ENCODE measurements at regions not wholly inside any gene's neighbourhood (a gene's known extent, or its start where the extent isn't known, plus 50 kb on each side); places are given as distances from the start of the nearest gene placed in this dataset.

DNA sequence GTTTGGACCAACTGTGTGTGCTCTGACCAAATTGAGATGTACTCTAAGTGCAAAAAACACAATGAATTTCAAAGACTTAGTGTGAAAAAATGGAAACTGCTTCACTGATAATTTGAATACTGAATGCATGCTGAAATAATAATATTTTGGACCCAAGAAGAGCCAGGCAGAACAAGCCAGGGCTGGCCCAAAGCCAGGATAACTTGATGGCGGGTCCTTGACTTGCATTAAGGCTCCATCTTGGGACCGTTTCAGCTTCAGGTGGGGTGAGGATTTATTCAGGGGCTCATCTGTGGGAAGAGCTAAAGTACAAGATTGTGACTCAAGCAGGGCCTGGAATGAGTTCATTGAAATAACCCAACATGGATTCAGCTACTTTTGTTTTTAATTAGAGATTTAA lies 921.9 kb downstream of the QKI start (continued):
- TF ChIP-seq, protein P1, sequence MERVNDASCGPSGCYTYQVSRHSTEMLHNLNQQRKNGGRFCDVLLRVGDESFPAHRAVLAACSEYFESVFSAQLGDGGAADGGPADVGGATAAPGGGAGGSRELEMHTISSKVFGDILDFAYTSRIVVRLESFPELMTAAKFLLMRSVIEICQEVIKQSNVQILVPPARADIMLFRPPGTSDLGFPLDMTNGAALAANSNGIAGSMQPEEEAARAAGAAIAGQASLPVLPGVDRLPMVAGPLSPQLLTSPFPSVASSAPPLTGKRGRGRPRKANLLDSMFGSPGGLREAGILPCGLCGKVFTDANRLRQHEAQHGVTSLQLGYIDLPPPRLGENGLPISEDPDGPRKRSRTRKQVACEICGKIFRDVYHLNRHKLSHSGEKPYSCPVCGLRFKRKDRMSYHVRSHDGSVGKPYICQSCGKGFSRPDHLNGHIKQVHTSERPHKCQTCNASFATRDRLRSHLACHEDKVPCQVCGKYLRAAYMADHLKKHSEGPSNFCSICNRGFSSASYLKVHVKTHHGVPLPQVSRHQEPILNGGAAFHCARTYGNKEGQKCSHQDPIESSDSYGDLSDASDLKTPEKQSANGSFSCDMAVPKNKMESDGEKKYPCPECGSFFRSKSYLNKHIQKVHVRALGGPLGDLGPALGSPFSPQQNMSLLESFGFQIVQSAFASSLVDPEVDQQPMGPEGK (CRISPR knock-in tag; IDR thresholded peaks at IDR 0.05; ENCODE audit: borderline replicate concordance), result no peak
- TF ChIP-seq ZC3H10 (CRISPR knock-in tag; IDR thresholded peaks at IDR 0.05), result no peak
- no peak for TF ChIP-seq PPARA (CRISPR knock-in tag; IDR thresholded peaks at IDR 0.05; ENCODE audit: borderline replicate concordance)
- TF ChIP-seq RARB (CRISPR knock-in tag; IDR thresholded peaks at IDR 0.05), result no peak

DNA sequence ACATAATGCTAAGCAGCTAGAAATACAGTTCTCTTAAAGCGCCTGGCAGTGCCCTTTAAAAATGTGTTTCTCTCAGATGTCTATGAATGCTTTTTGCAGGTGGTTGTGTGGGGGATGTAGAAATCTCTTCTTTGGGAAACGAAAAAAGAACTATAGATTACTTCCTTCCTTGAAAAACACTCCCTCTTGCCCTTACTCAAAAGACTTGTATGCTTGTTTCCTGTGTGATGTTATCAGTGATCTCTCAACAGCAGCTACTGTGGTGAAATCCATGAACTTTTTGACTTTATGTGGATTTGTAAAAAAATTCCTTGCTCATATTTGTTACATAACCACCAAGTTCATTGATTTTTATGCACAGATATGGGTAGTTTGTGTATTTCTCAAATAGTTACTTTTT lies 916.5 kb downstream of the QKI start:
- ATAC-seq, result no peak
- TF ChIP-seq ZFP3 (CRISPR knock-in tag; IDR thresholded peaks at IDR 0.05) (no peak), ZNF565 (CRISPR knock-in tag; conservative IDR thresholded peaks at IDR 0.05; ENCODE audit: low read depth) (no peak)
- TF ChIP-seq, protein P2, sequence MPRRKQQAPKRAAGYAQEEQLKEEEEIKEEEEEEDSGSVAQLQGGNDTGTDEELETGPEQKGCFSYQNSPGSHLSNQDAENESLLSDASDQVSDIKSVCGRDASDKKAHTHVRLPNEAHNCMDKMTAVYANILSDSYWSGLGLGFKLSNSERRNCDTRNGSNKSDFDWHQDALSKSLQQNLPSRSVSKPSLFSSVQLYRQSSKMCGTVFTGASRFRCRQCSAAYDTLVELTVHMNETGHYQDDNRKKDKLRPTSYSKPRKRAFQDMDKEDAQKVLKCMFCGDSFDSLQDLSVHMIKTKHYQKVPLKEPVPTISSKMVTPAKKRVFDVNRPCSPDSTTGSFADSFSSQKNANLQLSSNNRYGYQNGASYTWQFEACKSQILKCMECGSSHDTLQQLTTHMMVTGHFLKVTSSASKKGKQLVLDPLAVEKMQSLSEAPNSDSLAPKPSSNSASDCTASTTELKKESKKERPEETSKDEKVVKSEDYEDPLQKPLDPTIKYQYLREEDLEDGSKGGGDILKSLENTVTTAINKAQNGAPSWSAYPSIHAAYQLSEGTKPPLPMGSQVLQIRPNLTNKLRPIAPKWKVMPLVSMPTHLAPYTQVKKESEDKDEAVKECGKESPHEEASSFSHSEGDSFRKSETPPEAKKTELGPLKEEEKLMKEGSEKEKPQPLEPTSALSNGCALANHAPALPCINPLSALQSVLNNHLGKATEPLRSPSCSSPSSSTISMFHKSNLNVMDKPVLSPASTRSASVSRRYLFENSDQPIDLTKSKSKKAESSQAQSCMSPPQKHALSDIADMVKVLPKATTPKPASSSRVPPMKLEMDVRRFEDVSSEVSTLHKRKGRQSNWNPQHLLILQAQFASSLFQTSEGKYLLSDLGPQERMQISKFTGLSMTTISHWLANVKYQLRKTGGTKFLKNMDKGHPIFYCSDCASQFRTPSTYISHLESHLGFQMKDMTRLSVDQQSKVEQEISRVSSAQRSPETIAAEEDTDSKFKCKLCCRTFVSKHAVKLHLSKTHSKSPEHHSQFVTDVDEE (CRISPR knock-in tag; IDR thresholded peaks at IDR 0.05), result no peak

DNA sequence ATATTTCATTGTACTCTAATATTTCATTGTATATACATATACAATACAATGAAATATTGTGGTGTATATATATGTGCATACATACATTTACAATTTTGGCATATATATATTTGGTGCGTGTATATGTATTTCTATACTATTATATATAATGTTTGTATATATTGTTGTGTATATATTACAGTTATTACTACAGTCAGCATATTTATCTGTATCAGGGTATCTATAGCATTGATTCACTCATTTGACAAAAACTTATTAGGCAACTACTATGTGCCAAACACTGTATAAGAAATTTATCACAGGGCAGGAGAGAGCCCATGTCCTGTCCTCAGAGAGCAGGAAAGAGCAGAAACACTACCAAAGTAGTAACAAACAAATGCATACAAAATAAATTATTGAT lies 910.6 kb downstream of the QKI start:
- no peak for TF ChIP-seq TOX (CRISPR knock-in tag; IDR thresholded peaks at IDR 0.05; ENCODE audit: borderline replicate concordance)
- TF ChIP-seq ESRRG (CRISPR knock-in tag; IDR thresholded peaks at IDR 0.05), result no peak
- TF ChIP-seq, protein P3, sequence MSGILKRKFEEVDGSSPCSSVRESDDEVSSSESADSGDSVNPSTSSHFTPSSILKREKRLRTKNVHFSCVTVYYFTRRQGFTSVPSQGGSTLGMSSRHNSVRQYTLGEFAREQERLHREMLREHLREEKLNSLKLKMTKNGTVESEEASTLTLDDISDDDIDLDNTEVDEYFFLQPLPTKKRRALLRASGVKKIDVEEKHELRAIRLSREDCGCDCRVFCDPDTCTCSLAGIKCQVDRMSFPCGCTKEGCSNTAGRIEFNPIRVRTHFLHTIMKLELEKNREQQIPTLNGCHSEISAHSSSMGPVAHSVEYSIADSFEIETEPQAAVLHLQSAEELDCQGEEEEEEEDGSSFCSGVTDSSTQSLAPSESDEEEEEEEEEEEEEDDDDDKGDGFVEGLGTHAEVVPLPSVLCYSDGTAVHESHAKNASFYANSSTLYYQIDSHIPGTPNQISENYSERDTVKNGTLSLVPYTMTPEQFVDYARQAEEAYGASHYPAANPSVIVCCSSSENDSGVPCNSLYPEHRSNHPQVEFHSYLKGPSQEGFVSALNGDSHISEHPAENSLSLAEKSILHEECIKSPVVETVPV (CRISPR knock-in tag; IDR thresholded peaks at IDR 0.05), result no peak
- TF ChIP-seq SNAI2 (CRISPR knock-in tag; IDR thresholded peaks at IDR 0.05), result no peak
- no peak for TF ChIP-seq ZNF565 (CRISPR knock-in tag; conservative IDR thresholded peaks at IDR 0.05; ENCODE audit: low read depth)
- no peak for TF ChIP-seq CSDC2 (CRISPR knock-in tag; IDR thresholded peaks at IDR 0.05)
- no peak for ATAC-seq

DNA sequence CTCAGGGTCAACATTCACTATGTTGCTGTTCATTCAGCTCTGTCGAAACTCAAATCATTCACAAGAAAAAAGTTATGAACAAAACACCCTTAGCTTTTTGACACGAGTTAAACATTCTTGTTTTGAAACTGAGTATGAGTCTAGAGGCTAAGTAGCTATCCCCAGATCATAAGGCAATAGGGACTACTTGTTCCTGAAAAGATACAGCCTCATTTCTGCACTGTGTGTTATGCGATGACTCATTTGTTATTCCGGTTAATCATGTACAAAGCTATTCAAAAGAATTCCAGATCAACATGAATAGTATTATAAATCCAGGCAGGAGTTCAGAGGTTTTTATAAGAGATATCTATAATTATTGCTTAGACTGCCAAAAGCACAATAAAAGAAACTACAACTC lies 908.0 kb downstream of the QKI start:
- TF ChIP-seq ZC3H10 (CRISPR knock-in tag; IDR thresholded peaks at IDR 0.05) (no peak), ZNF8 (CRISPR knock-in tag; IDR thresholded peaks at IDR 0.05) (no peak), RARB (CRISPR knock-in tag; IDR thresholded peaks at IDR 0.05) (no peak), TOX (CRISPR knock-in tag; IDR thresholded peaks at IDR 0.05; ENCODE audit: borderline replicate concordance) (no peak), BACH2 (CRISPR knock-in tag; IDR thresholded peaks at IDR 0.05; ENCODE audit: borderline replicate concordance) (no peak), TCF4 (CRISPR knock-in tag; IDR thresholded peaks at IDR 0.05; ENCODE audit: borderline replicate concordance) (no peak), ZFP3 (CRISPR knock-in tag; IDR thresholded peaks at IDR 0.05) (no peak), CSDC2 (CRISPR knock-in tag; IDR thresholded peaks at IDR 0.05) (no peak), ZNF565 (CRISPR knock-in tag; conservative IDR thresholded peaks at IDR 0.05; ENCODE audit: low read depth) (no peak), ESRRG (CRISPR knock-in tag; IDR thresholded peaks at IDR 0.05) (no peak), SNAI2 (CRISPR knock-in tag; IDR thresholded peaks at IDR 0.05) (no peak), ISL1 (CRISPR knock-in tag; IDR thresholded peaks at IDR 0.05) (no peak), ZFP30 (CRISPR knock-in tag; IDR thresholded peaks at IDR 0.05) (no peak), ARNTL (CRISPR knock-in tag; IDR thresholded peaks at IDR 0.05; ENCODE audit: borderline replicate concordance, low read depth) (no peak), OSR1 (CRISPR knock-in tag; IDR thresholded peaks at IDR 0.05) (no peak)
- TF ChIP-seq, protein P2 (CRISPR knock-in tag; IDR thresholded peaks at IDR 0.05), result no peak
- TF ChIP-seq, protein P3 (CRISPR knock-in tag; IDR thresholded peaks at IDR 0.05), result no peak
- TF ChIP-seq, protein P1 (CRISPR knock-in tag; IDR thresholded peaks at IDR 0.05; ENCODE audit: borderline replicate concordance), result no peak
- ATAC-seq, result no peak

All from SK-N-SH treated with all-trans-retinoic acid at 6 μM for 48 hours (cell line).